Activated CD4-positive, alpha-beta T cell treated with anti-CD3 and anti-CD28 coated beads, Interleukin-2, amount 10 ng/mL, durations not matched to agents 24 days and 14 days (primary cell): ENCODE measurements at regions not wholly inside any gene's neighbourhood (a gene's known extent, or its start where the extent isn't known, plus 50 kb on each side); places are given as distances from the start of the nearest gene placed in this dataset.

Experiments
- DNase-seq: peaks from one replicate; pipeline ENCODE4 v3.0.0; 2022
- H3K27ac Mint-ChIP-seq: one replicate; pipeline ENCODE4 v1.8.0; 2022; ENCODE audit warnings: mild to moderate bottlenecking, mixed read lengths
- H3K27me3 Mint-ChIP-seq: one replicate; pipeline ENCODE4 v1.8.0; 2022; ENCODE audit warnings: mixed read lengths
- H3K36me3 Mint-ChIP-seq: one replicate; pipeline ENCODE4 v1.8.0; 2022; ENCODE audit warnings: low read depth, mild to moderate bottlenecking, mixed read lengths
- H3K4me1 Mint-ChIP-seq: one replicate; pipeline ENCODE4 v1.8.0; 2021; ENCODE audit warnings: mixed read lengths
- H3K4me3 Mint-ChIP-seq: one replicate; pipeline ENCODE4 v1.8.0; 2022; ENCODE audit warnings: mild to moderate bottlenecking, moderate library complexity, mixed read lengths
- H3K9me3 Mint-ChIP-seq: one replicate; pipeline ENCODE4 v1.8.0; 2021; ENCODE audit warnings: mixed read lengths
- intact Hi-C: fragments of 100-400 bp; cut with micrococcal nuclease; formaldehyde crosslinking; loops from one replicate; pipeline ENCODE4 v1.15.1; 2023

DNA sequence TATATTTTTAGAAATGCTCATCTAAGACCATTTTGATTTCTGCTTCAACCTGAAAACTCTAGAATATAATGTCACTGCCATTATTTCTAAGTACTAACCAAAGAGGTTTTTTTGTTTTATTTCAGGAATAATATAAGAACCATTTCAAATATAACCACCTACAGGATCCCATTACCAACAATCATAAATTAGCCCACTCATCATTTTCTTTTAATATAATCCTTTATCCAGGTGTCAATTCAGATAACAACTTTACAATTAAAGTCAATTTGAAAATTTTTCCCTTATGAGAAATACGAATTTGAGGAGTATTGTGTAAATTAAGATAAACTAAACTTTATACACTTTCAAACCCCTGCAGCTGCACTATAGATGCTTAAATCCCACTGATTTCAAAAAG lies 1043.0 kb upstream of the CNTN5 start:
- no peaks in the 10 kb centered on the region for H3K27me3 Mint-ChIP-seq
- intact Hi-C loops, result no loop called here
- no peaks in the 10 kb centered on the region for H3K36me3 Mint-ChIP-seq
- no peak overlapping the region for H3K27ac Mint-ChIP-seq
- DNase-seq, result no peak
- H3K4me3 Mint-ChIP-seq, result no peak overlapping the region
- no peaks in the 10 kb centered on the region for H3K4me1 Mint-ChIP-seq
- H3K9me3 Mint-ChIP-seq, result no peaks in the 10 kb centered on the region

DNA sequence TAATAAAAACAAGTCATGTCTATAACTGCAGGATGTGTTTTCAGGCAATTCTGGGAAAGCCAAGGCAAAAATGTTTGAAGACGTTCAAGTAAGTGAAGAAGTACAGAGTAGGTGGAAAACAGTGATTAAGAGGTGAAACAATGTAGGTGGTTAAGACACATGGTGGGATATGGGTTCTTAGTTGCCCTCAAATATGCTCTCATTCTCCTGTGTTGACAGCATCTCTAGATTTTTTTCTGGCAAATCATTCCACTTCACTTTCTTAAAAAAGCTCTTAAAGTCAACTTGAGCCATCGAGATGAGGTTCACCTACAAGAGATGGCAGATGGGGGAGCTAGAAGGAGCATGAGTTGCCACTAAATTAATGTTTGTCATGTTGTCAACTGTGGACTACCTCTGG lies 1041.0 kb upstream of the CNTN5 start:
- no peak for DNase-seq
- no peaks in the 10 kb centered on the region for H3K4me1 Mint-ChIP-seq
- H3K4me3 Mint-ChIP-seq, result no peak overlapping the region
- no peaks in the 10 kb centered on the region for H3K9me3 Mint-ChIP-seq
- intact Hi-C loops, result no loop called here
- no peak overlapping the region for H3K27ac Mint-ChIP-seq
- H3K27me3 Mint-ChIP-seq, result no peaks in the 10 kb centered on the region
- H3K36me3 Mint-ChIP-seq, result no peaks in the 10 kb centered on the region

DNA sequence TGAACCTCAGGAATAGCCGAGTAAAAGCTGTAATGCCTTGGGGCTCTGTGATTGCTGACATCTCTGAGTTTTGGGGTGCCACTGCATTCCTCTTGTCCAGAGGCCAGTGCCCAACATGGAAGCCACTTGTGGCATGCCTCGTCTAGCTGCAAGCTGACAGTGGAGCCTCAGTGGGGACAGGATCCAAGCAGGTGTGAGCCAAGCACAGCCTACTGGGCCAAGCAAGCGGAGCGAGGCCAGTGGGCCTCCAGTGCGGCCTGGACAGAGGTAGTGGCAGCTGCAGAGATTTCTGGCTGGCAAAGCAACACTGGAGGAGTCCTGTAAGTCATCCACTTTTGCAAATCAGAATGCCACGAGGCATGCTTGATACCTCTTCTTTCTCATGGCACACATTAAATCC lies 1038.2 kb upstream of the CNTN5 start:
- H3K9me3 Mint-ChIP-seq, result no peaks in the 10 kb centered on the region
- H3K4me1 Mint-ChIP-seq, result no peaks in the 10 kb centered on the region
- no peak overlapping the region for H3K4me3 Mint-ChIP-seq
- no peaks in the 10 kb centered on the region for H3K36me3 Mint-ChIP-seq
- intact Hi-C loops, result no loop called here
- no peak for DNase-seq
- no peak overlapping the region for H3K27ac Mint-ChIP-seq
- H3K27me3 Mint-ChIP-seq, result no peaks in the 10 kb centered on the region

DNA sequence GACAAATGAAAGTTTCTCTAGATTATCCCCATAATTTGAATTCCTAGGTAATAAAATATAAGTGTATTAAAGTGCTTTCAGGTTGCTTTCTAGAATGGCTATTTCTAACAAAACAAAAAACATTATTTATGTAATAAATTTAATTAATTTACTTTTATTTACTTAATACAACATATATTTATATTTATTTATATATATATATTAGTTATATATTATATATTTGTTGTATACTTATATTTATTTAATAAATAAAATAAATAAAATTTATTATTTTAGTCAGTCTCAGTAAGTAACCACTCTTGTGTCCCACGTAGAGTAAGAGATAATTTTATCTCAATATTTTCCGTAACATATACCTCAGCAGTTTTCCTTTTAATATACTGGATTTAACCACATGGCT lies 1031.6 kb upstream of the CNTN5 start:
- no peaks in the 10 kb centered on the region for H3K4me1 Mint-ChIP-seq
- no peak for DNase-seq
- H3K27me3 Mint-ChIP-seq, result no peaks in the 10 kb centered on the region
- peaks cover 8% of the 10 kb centered on the region for H3K9me3 Mint-ChIP-seq
- no peaks in the 10 kb centered on the region for H3K36me3 Mint-ChIP-seq
- H3K27ac Mint-ChIP-seq, result no peak overlapping the region
- intact Hi-C loops, result no loop called here
- H3K4me3 Mint-ChIP-seq, result no peak overlapping the region

DNA sequence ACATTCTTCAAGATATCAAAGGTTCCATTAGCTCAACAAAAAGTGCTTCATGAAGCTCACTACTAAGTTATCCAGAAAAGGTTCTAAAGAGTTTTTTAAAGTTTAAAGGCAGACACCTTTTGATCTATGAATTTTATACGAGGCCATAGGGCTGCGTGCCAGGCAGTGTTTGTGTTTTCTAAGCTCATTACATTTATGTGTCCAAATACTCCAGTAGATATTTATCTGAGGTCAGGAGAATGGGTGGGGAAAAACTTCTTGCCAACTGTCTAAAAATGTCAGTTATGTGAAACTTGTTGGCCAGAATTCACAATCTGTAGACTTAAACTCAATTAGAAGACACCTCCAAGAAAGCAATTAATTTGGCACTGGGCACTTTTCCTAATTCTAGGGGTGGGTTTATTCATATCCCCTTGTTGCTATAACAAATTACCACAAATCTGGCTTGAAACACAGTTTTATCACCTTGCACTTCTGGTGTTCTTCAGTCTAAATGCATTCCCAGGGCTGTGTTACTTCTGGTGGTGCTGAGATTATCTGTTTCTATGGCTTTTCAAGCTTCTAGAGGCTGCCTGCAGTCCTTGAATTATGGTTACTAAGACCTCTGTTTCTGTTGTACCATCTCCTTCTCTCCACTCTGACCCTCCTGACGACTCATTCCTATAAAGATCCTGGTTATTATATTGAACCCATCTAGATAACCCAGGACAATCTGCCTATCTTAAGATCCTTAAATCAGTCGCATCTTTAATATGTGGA lies 1030.4 kb upstream of the CNTN5 start:
- H3K27ac Mint-ChIP-seq, result no peak overlapping the region
- intact Hi-C loops, result no loop called here
- no peaks in the 10 kb centered on the region for H3K27me3 Mint-ChIP-seq
- H3K4me3 Mint-ChIP-seq, result no peak overlapping the region
- H3K4me1 Mint-ChIP-seq, result no peaks in the 10 kb centered on the region
- peaks cover 8% of the 10 kb centered on the region for H3K9me3 Mint-ChIP-seq
- DNase-seq, result no peak
- H3K36me3 Mint-ChIP-seq, result no peaks in the 10 kb centered on the region

DNA sequence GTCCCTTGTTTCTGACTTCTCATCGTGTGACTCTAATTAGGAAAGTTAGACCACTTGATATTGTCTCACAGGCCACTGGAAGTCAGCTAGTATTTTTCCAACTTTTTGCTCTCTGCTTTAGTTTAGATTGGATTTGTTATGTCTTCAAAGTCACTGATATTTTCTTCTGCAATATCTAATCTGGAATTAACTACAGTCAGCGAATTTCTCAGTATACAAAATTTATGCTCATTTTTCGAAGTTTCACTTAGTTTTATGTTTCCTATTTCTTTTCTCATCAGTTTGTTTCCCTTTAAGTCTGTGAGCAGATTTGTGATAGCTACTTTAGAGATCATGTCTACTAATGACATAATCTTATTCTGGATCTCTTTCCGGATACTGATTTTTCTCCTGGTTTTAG lies 1027.2 kb upstream of the CNTN5 start:
- intact Hi-C loops, result no loop called here
- no peaks in the 10 kb centered on the region for H3K27me3 Mint-ChIP-seq
- peaks cover 8% of the 10 kb centered on the region for H3K9me3 Mint-ChIP-seq

DNA sequence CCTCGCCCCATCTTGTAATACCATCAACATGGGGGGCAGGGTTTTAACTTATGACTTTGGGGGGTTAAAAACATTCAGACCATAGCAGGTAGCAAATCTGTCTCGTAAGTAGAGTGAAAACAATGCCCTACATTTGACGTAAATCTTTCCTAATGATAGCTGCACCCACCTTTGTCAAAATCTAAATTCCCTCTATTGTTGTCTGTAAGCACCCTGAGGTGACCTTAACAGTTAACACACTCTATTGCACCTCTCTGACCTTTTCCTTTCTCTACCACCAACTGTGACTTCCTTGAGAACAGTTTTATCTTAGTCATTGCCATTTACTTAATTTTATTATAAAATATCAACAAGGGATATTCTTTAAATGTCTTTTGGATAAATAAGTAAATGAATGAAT lies 1024.9 kb upstream of the CNTN5 start:
- no peaks in the 10 kb centered on the region for H3K4me1 Mint-ChIP-seq
- H3K36me3 Mint-ChIP-seq, result no peaks in the 10 kb centered on the region
- no peak overlapping the region for H3K27ac Mint-ChIP-seq
- no peaks in the 10 kb centered on the region for H3K27me3 Mint-ChIP-seq
- intact Hi-C loops, result no loop called here
- DNase-seq, result no peak
- no peak overlapping the region for H3K4me3 Mint-ChIP-seq
- H3K9me3 Mint-ChIP-seq, result peaks cover 8% of the 10 kb centered on the region

More for the DNA sequence above, 1027.2 kb upstream of the CNTN5 start:
- DNase-seq, result no peak
- Mint-ChIP-seq H3K27ac (no peak overlapping the region), H3K36me3 (no peaks in the 10 kb centered on the region), H3K4me1 (no peaks in the 10 kb centered on the region), H3K4me3 (no peak overlapping the region)

DNA sequence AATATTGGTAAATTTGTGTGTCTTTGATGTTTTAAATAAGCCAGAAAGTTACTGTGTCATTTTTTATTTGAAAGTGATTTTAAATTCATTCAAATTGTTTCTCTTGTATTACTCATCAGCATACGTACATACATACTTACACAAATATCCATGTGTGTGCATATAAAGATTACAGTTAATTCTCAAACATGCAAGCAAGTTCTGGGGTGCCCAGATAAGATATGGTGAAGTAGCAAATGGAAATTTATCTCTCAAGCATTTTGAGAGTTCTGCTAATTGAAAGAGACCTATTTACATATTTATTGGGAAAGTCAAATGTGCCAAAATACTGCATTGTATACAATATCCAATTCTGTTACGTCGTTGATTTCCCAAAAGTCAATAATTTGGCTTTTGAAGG lies 1024.0 kb upstream of the CNTN5 start:
- Mint-ChIP-seq H3K9me3 (peaks cover 4% of the 10 kb centered on the region), H3K36me3 (no peaks in the 10 kb centered on the region), H3K27ac (no peak overlapping the region), H3K4me1 (no peaks in the 10 kb centered on the region), H3K4me3 (no peak overlapping the region), H3K27me3 (no peaks in the 10 kb centered on the region)
- intact Hi-C loops, result no loop called here
- DNase-seq, result no peak

DNA sequence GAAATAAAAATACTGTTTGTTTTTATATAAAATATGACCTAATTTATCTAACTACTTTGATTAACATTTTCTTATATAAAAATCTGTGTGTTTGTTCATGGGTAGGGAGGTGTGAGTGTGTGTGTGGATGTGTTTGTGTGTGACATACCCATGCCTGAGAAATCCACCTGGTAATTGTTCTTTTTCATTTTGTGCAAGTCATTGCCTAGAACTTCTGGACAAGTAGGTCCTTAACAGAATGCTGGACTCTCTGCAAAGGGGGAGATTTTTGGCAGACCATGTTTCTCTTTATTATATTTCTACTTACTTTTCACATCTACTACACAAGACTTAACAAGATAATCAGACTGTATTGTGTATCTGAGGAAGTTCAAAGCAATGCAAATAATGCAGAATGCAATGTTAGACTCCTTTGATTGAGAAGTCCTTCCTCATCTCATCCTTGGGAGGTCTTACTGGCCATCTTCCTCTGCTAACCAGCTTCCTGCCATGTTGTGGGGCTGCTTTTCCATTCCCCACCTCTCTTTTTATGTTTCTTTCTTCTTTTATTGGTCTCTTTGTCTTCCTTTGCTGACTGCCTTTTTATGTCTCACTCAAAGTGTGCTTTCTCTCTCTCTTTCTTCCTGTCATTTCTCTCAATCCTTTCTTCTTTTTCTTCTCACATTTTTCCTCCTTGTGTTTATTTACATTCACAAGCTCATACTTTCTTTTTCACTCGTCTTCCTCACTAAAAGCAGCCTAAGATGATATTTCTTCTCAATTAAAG lies 1017.0 kb upstream of the CNTN5 start:
- intact Hi-C loops, result no loop called here
- Mint-ChIP-seq H3K27ac (no peak overlapping the region), H3K27me3 (no peaks in the 10 kb centered on the region), H3K36me3 (no peaks in the 10 kb centered on the region), H3K4me3 (no peak overlapping the region), H3K9me3 (no peaks in the 10 kb centered on the region), H3K4me1 (no peaks in the 10 kb centered on the region)
- no peak for DNase-seq

DNA sequence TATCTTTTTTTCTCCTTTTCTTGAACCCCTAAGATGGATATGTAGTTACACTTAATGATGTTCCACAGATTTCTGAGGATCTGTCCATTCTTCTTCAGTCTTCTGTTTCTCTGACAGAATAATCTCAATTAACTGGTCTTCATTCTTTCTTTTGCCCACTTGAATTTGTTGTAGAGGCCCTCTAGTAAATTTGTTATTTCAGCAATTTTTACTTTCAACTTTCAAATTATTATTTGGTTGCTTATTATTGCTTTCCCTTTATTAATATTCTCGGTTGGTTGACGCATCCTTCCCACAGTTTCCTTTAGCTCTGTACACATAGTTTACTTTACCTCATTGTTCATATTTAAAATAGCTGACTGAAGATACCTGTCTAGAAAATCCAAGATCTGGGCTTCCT lies 1013.7 kb upstream of the CNTN5 start:
- Mint-ChIP-seq H3K27me3 (no peaks in the 10 kb centered on the region), H3K4me1 (no peaks in the 10 kb centered on the region), H3K27ac (no peak overlapping the region), H3K36me3 (no peaks in the 10 kb centered on the region), H3K9me3 (no peaks in the 10 kb centered on the region), H3K4me3 (no peak overlapping the region)
- DNase-seq, result no peak
- intact Hi-C loops, result no loop called here

DNA sequence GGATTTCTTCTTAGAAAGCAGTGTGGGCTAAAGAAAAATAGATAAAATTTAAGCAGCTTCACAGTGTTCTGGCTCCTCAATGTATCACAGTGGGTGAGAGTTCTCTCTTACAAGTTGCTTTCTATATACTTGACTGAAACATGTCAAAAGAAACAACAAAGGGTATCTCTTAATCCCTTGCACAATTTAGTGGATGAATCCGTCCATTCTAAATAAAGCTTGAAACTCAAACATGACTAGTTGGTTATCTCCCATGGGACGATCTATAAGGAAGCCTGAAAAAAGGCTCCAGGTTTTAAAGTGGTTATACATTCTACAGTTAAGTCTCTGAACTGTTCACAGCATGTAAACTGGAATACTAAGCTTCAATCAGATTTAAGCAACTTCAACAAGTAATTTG lies 993.1 kb upstream of the CNTN5 start:
- no peaks in the 10 kb centered on the region for H3K36me3 Mint-ChIP-seq
- H3K27me3 Mint-ChIP-seq, result no peaks in the 10 kb centered on the region
- no peak overlapping the region for H3K4me3 Mint-ChIP-seq
- H3K4me1 Mint-ChIP-seq, result no peaks in the 10 kb centered on the region
- no peak overlapping the region for H3K27ac Mint-ChIP-seq
- peaks cover 3% of the 10 kb centered on the region for H3K9me3 Mint-ChIP-seq
- intact Hi-C loops, result no loop called here
- no peak for DNase-seq

DNA sequence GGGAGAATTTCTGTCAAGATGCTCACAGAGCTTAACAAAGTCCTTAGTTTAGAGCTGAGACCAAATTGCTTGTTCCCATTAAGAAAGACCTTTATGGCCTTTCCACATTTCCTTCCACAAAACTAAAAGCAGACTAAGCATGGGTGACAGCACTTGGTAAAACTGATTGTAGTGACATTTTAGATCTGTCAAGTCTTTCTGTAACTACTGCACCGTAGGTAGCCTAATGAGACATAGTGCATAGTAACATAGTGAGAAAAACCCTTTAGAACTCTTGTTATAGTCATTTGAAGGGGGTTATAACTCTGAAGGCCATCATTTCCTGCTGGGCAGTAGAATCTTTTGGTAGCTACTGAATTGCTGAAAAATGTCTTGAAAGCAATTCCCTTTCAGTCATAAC lies 990.9 kb upstream of the CNTN5 start:
- intact Hi-C loops, result no loop called here
- no peak for DNase-seq
- H3K36me3 Mint-ChIP-seq, result no peaks in the 10 kb centered on the region
- H3K4me1 Mint-ChIP-seq, result no peaks in the 10 kb centered on the region
- H3K4me3 Mint-ChIP-seq, result no peak overlapping the region
- no peaks in the 10 kb centered on the region for H3K27me3 Mint-ChIP-seq
- peaks cover 3% of the 10 kb centered on the region for H3K9me3 Mint-ChIP-seq
- H3K27ac Mint-ChIP-seq, result no peak overlapping the region

DNA sequence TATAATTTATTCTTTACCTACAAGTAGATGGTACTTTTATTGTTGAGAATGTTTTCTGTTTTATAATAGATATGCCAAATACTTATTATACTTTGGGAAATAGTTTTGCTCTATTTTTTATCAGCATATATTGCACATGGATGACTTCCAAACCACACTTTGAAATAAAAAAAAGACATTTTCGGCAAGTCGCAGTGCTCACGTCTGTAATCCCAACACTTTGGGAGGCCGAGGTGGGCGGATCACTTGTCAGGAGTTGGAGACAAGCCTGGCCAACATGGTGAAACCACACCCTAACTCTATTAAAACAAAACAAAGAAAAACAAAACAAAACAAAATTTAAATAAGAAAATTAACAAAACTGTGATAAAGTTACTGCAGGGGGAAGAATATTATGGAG lies 983.9 kb upstream of the CNTN5 start:
- H3K36me3 Mint-ChIP-seq, result no peaks in the 10 kb centered on the region
- H3K4me3 Mint-ChIP-seq, result no peak overlapping the region
- no peaks in the 10 kb centered on the region for H3K27me3 Mint-ChIP-seq
- no peaks in the 10 kb centered on the region for H3K4me1 Mint-ChIP-seq
- intact Hi-C loops, result no loop called here
- H3K9me3 Mint-ChIP-seq, result peaks cover 4% of the 10 kb centered on the region
- no peak overlapping the region for H3K27ac Mint-ChIP-seq
- DNase-seq, result no peak

DNA sequence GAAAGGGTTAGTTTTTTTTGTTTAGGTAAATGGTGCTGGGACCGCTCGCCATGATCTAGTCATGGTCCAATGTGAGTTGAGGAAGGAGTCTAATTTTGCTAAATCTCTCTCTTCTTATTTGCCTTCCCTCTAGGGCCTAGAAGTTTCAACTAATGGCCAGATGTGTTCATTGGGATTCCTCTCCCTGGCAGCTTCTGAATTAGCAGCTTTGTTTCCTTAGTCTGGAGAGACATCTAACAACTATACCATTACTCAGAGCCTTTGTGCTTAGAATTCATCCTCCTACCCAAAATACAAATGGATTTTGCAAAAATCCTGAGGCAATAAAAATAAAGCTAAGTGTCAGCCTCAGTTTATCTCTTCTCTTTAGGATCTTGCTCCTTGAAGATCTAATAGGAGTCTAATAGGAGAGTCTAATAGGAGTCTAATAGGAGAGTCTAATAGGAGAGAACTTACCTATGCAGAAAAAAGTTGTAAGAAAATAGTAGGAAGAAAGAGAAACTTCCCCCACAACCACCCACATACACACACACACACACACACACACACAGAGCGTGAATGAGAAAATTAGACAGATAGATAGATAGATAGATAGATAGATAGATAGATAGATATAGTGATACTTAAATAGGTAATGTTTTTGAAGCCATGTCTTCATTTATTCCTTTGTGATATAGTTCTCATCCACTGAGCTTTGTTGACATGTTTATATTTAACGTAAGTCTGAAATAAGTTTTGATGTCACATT lies 980.5 kb upstream of the CNTN5 start:
- Mint-ChIP-seq H3K9me3 (peaks cover 4% of the 10 kb centered on the region), H3K4me1 (no peaks in the 10 kb centered on the region), H3K27ac (no peak overlapping the region), H3K4me3 (no peak overlapping the region), H3K36me3 (no peaks in the 10 kb centered on the region), H3K27me3 (no peaks in the 10 kb centered on the region)
- DNase-seq, result no peak
- intact Hi-C loops, result no loop called here
